SU-DHL-6 (cell line): ENCODE measurements at regions not wholly inside any gene's neighbourhood (a gene's known extent, or its start where the extent isn't known, plus 50 kb on each side); places are given as distances from the start of the nearest gene placed in this dataset.

ENCODE experiments used
- H2AFZ ChIP-seq: fragments of 200-600 bp; sonication (generic); 2 replicates; pipeline ENCODE4 v1.6.1; 2014; ENCODE audit warnings: low read depth, mild to moderate bottlenecking, moderate library complexity, mixed read lengths, antibody characterized with exemption, low read length; ENCODE audit not compliant: severe bottlenecking
- H3F3A ChIP-seq: fragments of 200-600 bp; shearing (Covaris generic); 2 replicates; pipeline ENCODE4 v1.6.0; 2016; ENCODE audit warnings: antibody characterized with exemption, mild to moderate bottlenecking; ENCODE audit not compliant: insufficient read depth
- H3K27ac ChIP-seq: fragments of 200-600 bp; sonication (generic); 2 replicates; pipeline ENCODE4 v1.5.1; 2016; ENCODE audit warnings: low read depth, mild to moderate bottlenecking, low read length, moderate library complexity, mixed read lengths
- H3K27me3 ChIP-seq: fragments of 200-600 bp; sonication (generic), shearing (Covaris generic); 2 replicates; pipeline ENCODE4 v1.6.0; 2014; ENCODE audit warnings: mild to moderate bottlenecking, low read length
- H3K36me3 ChIP-seq: fragments of 200-600 bp; sonication (generic); 2 replicates; pipeline ENCODE4 v1.6.1; 2014; ENCODE audit warnings: mild to moderate bottlenecking, low read length, mixed read lengths
- H3K4me2 ChIP-seq: fragments of 300-600, 200-600 bp; shearing (Covaris generic), sonication (generic); 2 replicates; pipeline ENCODE4 v1.6.0; 2014; ENCODE audit warnings: low read length, low read depth, mild to moderate bottlenecking; ENCODE audit not compliant: poor library complexity, severe bottlenecking
- H3K4me3 ChIP-seq: fragments of 200-600 bp; sonication (generic); 2 replicates; pipeline ENCODE4 v1.5.1; 2014; ENCODE audit warnings: antibody characterized with exemption, low read length, mild to moderate bottlenecking, mixed read lengths; ENCODE audit not compliant: insufficient read depth, poor library complexity, severe bottlenecking
- H3K79me2 ChIP-seq: fragments of 200-600 bp; sonication (generic); 2 replicates; pipeline ENCODE4 v1.6.1; 2014; ENCODE audit warnings: mild to moderate bottlenecking, low read length, moderate library complexity; ENCODE audit not compliant: insufficient read depth
- H3K9ac ChIP-seq: fragments of 200-600 bp; sonication (generic); 2 replicates; pipeline ENCODE4 v1.7.0; 2014; ENCODE audit warnings: mild to moderate bottlenecking, low read length
- H3K9me2 ChIP-seq: fragments of 200-600 bp; sonication (generic); replicated peaks from 2 replicates; pipeline ENCODE4 v1.6.1; 2014; ENCODE audit warnings: low read length; ENCODE audit not compliant: insufficient read depth
- H3K9me3 ChIP-seq: fragments of 200-600 bp; sonication (generic); 2 replicates; pipeline ENCODE4 v1.6.1; 2014; ENCODE audit warnings: low read length, mixed read lengths; ENCODE audit not compliant: insufficient read depth
- H4K20me1 ChIP-seq: fragments of 200-600 bp; sonication (generic); 2 replicates; pipeline ENCODE4 v1.6.1; 2014; ENCODE audit warnings: low read depth, mild to moderate bottlenecking, antibody characterized with exemption, low read length, moderate library complexity, mixed read lengths
- EZH2phosphoT487 ChIP-seq: fragments of 200-600 bp; sonication (generic), shearing (Covaris generic); conservative IDR thresholded peaks from 2 replicates; pipeline ENCODE4 v1.6.1; 2018; ENCODE audit warnings: mild to moderate bottlenecking, antibody characterized with exemption, low read length, moderate library complexity, mixed read lengths
- TF ChIP-seq, protein P1 (sequence below): fragments of 200-600 bp; sonication (generic); IDR thresholded peaks from one replicate; pipeline ENCODE4 v1.5.1; 2017; ENCODE audit warnings: antibody characterized with exemption, mild to moderate bottlenecking, low read length, moderate library complexity; ENCODE audit not compliant: insufficient read depth, poor library complexity, severe bottlenecking

DNA sequence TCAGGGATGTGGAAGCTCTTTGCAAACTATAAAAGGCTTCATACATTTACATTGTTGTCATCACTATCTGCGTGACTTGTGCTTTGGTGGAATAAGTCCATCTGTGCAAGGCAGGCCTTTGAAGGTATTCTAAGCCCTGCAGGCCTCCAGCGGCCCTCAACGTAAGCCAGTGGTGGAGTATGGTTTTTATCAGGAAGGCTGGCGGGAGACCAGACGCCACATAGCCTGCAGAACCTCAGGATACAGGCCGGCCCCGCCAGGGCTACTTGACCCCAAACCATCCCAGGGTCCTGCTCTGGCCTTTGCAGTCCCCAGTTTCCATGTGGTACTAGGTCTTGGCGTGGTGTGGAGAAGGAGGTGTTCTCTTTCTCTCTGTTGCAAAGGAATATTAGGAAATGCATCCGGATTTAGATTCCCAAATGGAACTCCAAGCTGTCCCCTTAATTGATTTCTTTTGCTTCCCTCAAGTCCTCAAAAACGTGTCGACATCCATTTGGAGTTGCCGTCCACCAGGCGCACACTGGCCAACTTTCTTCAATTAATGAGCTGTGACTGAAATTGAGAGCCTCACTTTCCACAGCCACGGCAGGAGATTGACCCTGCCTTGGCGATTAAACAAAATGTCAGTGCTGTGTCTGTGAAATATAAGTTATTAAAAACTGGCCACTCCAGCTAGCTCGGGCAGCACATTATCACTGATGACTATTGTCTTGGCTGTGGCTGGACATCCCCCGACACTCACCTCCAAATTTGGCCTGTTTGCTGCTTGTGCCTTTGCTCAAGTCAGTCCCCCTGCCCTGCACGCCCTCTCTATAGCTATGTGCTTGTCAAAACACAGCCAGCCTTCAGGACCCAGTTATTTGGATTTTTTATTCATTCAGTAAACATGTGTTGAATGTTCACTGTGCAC is 239.8 kb upstream of the TLE3 start:
- TF ChIP-seq, protein P1, sequence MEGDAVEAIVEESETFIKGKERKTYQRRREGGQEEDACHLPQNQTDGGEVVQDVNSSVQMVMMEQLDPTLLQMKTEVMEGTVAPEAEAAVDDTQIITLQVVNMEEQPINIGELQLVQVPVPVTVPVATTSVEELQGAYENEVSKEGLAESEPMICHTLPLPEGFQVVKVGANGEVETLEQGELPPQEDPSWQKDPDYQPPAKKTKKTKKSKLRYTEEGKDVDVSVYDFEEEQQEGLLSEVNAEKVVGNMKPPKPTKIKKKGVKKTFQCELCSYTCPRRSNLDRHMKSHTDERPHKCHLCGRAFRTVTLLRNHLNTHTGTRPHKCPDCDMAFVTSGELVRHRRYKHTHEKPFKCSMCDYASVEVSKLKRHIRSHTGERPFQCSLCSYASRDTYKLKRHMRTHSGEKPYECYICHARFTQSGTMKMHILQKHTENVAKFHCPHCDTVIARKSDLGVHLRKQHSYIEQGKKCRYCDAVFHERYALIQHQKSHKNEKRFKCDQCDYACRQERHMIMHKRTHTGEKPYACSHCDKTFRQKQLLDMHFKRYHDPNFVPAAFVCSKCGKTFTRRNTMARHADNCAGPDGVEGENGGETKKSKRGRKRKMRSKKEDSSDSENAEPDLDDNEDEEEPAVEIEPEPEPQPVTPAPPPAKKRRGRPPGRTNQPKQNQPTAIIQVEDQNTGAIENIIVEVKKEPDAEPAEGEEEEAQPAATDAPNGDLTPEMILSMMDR: no peak
- TF ChIP-seq EZH2phosphoT487: no peak
- H2AFZ ChIP-seq: no peak overlapping the region
- H3F3A ChIP-seq: no peaks in the 10 kb centered on the region
- H3K27me3 ChIP-seq: no peaks in the 10 kb centered on the region
- H3K36me3 ChIP-seq: peaks cover 2% of the 10 kb centered on the region; the same call in 1 of the 2 replicates
- no peak overlapping the region for H3K27ac ChIP-seq
- H3K79me2 ChIP-seq: no peaks in the 10 kb centered on the region
- no peak overlapping the region for H3K9ac ChIP-seq
- H3K9me3 ChIP-seq: no peaks in the 10 kb centered on the region
- H3K9me2 ChIP-seq: no peaks in the 10 kb centered on the region
- no peak overlapping the region for H3K4me2 ChIP-seq
- no peaks in the 10 kb centered on the region for H4K20me1 ChIP-seq
- no peak overlapping the region for H3K4me3 ChIP-seq

DNA sequence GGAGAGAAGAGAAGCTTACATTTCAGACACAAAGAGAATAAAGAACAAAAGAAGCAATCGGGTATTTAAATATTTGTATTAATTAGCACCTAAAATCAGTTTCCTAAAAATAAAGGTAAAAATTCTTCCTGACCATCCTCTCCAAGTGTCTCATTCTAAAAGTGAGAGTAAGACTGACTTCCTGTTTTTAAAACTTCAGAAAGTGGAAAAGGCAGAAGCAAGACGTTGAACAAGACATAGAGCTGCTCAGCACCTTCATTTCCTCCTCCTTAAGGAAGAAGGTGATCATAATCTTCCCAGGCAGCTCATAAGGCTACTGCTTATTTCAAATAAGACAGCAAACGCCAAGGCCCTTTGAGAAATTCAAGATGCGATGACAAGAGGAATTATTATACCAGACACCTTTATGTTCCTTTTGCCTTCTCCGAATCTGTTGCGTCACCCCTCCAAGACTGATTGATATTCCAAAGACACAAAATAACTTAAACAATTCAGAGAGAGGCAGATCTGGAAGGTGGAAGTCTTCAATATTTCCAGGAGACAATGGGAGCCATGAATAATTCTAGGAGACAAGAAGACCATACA is 238.8 kb upstream of the TLE3 start:
- H3K4me2 ChIP-seq: no peak overlapping the region
- no peak overlapping the region for H3K27ac ChIP-seq
- peaks cover 2% of the 10 kb centered on the region; the same call in 1 of the 2 replicates for H3K36me3 ChIP-seq
- no peaks in the 10 kb centered on the region for H3K9me2 ChIP-seq
- H3K9me3 ChIP-seq: no peaks in the 10 kb centered on the region; the same call in 1 of the 2 replicates
- H3F3A ChIP-seq: no peaks in the 10 kb centered on the region
- H3K79me2 ChIP-seq: no peaks in the 10 kb centered on the region
- TF ChIP-seq, protein P1: no peak
- TF ChIP-seq EZH2phosphoT487: no peak
- no peak overlapping the region for H3K9ac ChIP-seq
- no peaks in the 10 kb centered on the region for H4K20me1 ChIP-seq
- H3K27me3 ChIP-seq: no peaks in the 10 kb centered on the region
- no peak overlapping the region for H3K4me3 ChIP-seq
- no peak overlapping the region for H2AFZ ChIP-seq

DNA sequence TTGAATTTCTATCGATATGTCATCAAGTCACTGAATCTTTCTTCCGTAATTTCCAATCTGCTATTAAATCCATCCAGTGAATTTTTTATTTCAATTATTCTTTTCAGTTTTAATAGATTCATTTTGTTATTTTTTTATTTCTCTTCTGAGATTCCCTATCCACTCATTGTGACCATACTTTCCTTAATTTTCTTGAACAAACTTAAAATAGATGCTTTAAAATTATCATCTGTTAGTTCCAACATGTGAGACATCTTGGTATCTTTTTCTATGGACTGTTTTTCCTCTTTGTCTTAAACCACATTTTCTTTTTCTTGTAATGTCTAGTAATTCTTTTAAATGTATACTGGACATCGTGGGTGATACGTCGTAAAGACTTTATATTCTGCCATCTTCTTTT is 236.6 kb upstream of the TLE3 start:
- H3K9me3 ChIP-seq: no peaks in the 10 kb centered on the region; the same call in 1 of the 2 replicates
- no peak overlapping the region for H3K4me2 ChIP-seq
- H3K27me3 ChIP-seq: no peaks in the 10 kb centered on the region
- no peaks in the 10 kb centered on the region for H3F3A ChIP-seq
- H3K9me2 ChIP-seq: no peaks in the 10 kb centered on the region
- no peak overlapping the region for H2AFZ ChIP-seq
- H3K9ac ChIP-seq: no peak overlapping the region
- TF ChIP-seq, protein P1: no peak
- TF ChIP-seq EZH2phosphoT487: no peak
- no peak overlapping the region for H3K27ac ChIP-seq
- H4K20me1 ChIP-seq: no peaks in the 10 kb centered on the region
- H3K79me2 ChIP-seq: no peaks in the 10 kb centered on the region
- no peak overlapping the region for H3K4me3 ChIP-seq
- H3K36me3 ChIP-seq: peaks cover 5% of the 10 kb centered on the region; the same call in 1 of the 2 replicates
